ENCODE measurements at regions not wholly inside any gene's neighbourhood (a gene's known extent, or its start where the extent isn't known, plus 50 kb on each side); places are given as distances from the start of the nearest gene placed in this dataset.

DNA sequence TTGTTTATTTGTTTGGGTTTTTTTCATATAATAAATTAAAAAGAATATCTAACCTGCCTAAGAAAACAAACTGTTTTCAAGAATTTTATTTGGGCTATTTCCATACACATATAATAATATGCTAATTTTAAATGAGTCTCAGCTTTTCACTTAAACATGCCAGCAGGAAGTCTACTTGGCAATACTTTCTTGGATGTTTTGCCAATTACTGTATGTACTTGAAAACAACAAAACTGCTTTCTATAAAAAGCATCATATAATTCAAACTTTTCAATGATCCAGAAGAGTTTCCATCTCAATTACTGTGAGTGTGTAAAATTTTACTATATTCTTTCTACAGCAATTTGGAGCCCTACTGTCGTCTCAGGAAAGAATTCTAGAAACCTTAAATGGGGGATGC is 961.2 kb downstream of the PCDH17 start:
- Histone ChIP-seq H3K27me3 (ENCODE audit: insufficient read depth, insufficient read length) (no peaks in the 10 kb centered on the region), H3K4me3 (ENCODE audit: insufficient read length, low read depth) (no peak overlapping the region), H3K9ac (ENCODE audit: insufficient read length, low read depth) (no peak overlapping the region), H3K4me1 (ENCODE audit: insufficient read depth, insufficient read length) (no peaks in the 10 kb centered on the region), H3K36me3 (ENCODE audit: insufficient read depth, insufficient read length, low read length) (no peaks in the 10 kb centered on the region), H3K9me3 (ENCODE audit: insufficient read depth, low read length) (no peaks in the 10 kb centered on the region)
- TF ChIP-seq YY1 (IDR thresholded peaks at IDR 0.05; ENCODE audit: insufficient read depth, insufficient read length) (no peak), SUZ12 (IDR thresholded peaks at IDR 0.05; ENCODE audit: extremely low read depth, insufficient read depth, insufficient read length) (no peak), ZNF274 (IDR thresholded peaks at IDR 0.05; ENCODE audit: low read depth, low read length) (no peak)
- no peak for DNase-seq (ENCODE audit: low read depth, low spot score)

- Histone ChIP-seq H3K36me3 (ENCODE audit: insufficient read depth, insufficient read length, low read length) (no peaks in the 10 kb centered on the region), H3K9me3 (ENCODE audit: insufficient read depth, low read length) (no peaks in the 10 kb centered on the region)
- no peak for DNase-seq (ENCODE audit: low read depth, low spot score)
Observed at GRCh38 chr13:58594747-58595600, 963.4 kb downstream of the PCDH17 start.

DNA sequence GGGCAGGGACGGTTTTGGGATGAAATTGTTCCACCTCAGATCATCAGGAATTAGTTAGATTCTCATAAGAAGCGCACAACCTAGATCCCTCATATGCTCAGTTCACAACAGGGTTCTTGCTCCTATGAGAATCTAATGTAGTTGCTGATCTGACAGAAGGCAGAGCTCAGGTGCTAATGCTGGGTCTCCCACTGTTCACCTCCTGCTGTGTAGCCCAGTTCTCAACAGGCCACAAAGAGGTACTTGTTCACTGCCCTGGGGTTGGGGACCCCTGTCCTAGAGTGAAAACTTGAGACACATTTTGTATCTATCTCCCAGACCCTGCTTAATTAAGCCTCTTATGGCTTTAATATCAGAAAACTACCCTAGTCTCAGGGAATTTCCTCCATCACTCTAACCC is 966.0 kb downstream of the PCDH17 start:
- Histone ChIP-seq H3K27me3 (ENCODE audit: insufficient read depth, insufficient read length) (no peaks in the 10 kb centered on the region), H3K36me3 (ENCODE audit: insufficient read depth, insufficient read length, low read length) (no peaks in the 10 kb centered on the region), H3K9ac (ENCODE audit: insufficient read length, low read depth) (no peak overlapping the region)

More at GRCh38 chr13:58594747-58595600, 963.4 kb downstream of the PCDH17 start:
- TF ChIP-seq SUZ12 (IDR thresholded peaks at IDR 0.05; ENCODE audit: extremely low read depth, insufficient read depth, insufficient read length) (no peak), ZNF274 (IDR thresholded peaks at IDR 0.05; ENCODE audit: low read depth, low read length) (no peak), YY1 (IDR thresholded peaks at IDR 0.05; ENCODE audit: insufficient read depth, insufficient read length) (no peak)
- H3K4me3 ChIP-seq (ENCODE audit: insufficient read length, low read depth) = no peak overlapping the region
- H3K4me1 ChIP-seq (ENCODE audit: insufficient read depth, insufficient read length) = no peaks in the 10 kb centered on the region
- no peak overlapping the region for H3K9ac ChIP-seq (ENCODE audit: insufficient read length, low read depth)
- no peaks in the 10 kb centered on the region for H3K27me3 ChIP-seq (ENCODE audit: insufficient read depth, insufficient read length)

GRCh38 chr13:58598241-58598640 is 966.7 kb downstream of the PCDH17 start:
- Histone ChIP-seq H3K9ac (ENCODE audit: insufficient read length, low read depth) (no peak overlapping the region), H3K4me1 (ENCODE audit: insufficient read depth, insufficient read length) (no peaks in the 10 kb centered on the region), H3K4me3 (ENCODE audit: insufficient read length, low read depth) (no peak overlapping the region), H3K36me3 (ENCODE audit: insufficient read depth, insufficient read length, low read length) (no peaks in the 10 kb centered on the region), H3K9me3 (ENCODE audit: insufficient read depth, low read length) (no peaks in the 10 kb centered on the region), H3K27me3 (ENCODE audit: insufficient read depth, insufficient read length) (no peaks in the 10 kb centered on the region)
- TF ChIP-seq SUZ12 (IDR thresholded peaks at IDR 0.05; ENCODE audit: extremely low read depth, insufficient read depth, insufficient read length) (no peak), YY1 (IDR thresholded peaks at IDR 0.05; ENCODE audit: insufficient read depth, insufficient read length) (no peak), ZNF274 (IDR thresholded peaks at IDR 0.05; ENCODE audit: low read depth, low read length) (no peak)
- DNase-seq (ENCODE audit: low read depth, low spot score) = no peak

More for the DNA sequence above, 966.0 kb downstream of the PCDH17 start:
- TF ChIP-seq SUZ12 (IDR thresholded peaks at IDR 0.05; ENCODE audit: extremely low read depth, insufficient read depth, insufficient read length) (no peak), YY1 (IDR thresholded peaks at IDR 0.05; ENCODE audit: insufficient read depth, insufficient read length) (no peak), ZNF274 (IDR thresholded peaks at IDR 0.05; ENCODE audit: low read depth, low read length) (no peak)
- Histone ChIP-seq H3K4me1 (ENCODE audit: insufficient read depth, insufficient read length) (no peaks in the 10 kb centered on the region), H3K9me3 (ENCODE audit: insufficient read depth, low read length) (no peaks in the 10 kb centered on the region), H3K4me3 (ENCODE audit: insufficient read length, low read depth) (no peak overlapping the region)
- no peak for DNase-seq (ENCODE audit: low read depth, low spot score)

- DNase-seq (ENCODE audit: low read depth, low spot score) = no peak
- Histone ChIP-seq H3K4me3 (ENCODE audit: insufficient read length, low read depth) (no peak overlapping the region), H3K27me3 (ENCODE audit: insufficient read depth, insufficient read length) (no peaks in the 10 kb centered on the region), H3K4me1 (ENCODE audit: insufficient read depth, insufficient read length) (no peaks in the 10 kb centered on the region), H3K9ac (ENCODE audit: insufficient read length, low read depth) (no peak overlapping the region), H3K36me3 (ENCODE audit: insufficient read depth, insufficient read length, low read length) (no peaks in the 10 kb centered on the region), H3K9me3 (ENCODE audit: insufficient read depth, low read length) (no peaks in the 10 kb centered on the region)
- TF ChIP-seq ZNF274 (IDR thresholded peaks at IDR 0.05; ENCODE audit: low read depth, low read length) (no peak), SUZ12 (IDR thresholded peaks at IDR 0.05; ENCODE audit: extremely low read depth, insufficient read depth, insufficient read length) (no peak), YY1 (IDR thresholded peaks at IDR 0.05; ENCODE audit: insufficient read depth, insufficient read length) (no peak)
Observed at GRCh38 chr13:58611117-58611516, 979.6 kb downstream of the PCDH17 start.

GRCh38 chr13:58617880-58618665 is 986.5 kb downstream of the PCDH17 start:
- Histone ChIP-seq H3K9ac (ENCODE audit: insufficient read length, low read depth) (no peak overlapping the region), H3K9me3 (ENCODE audit: insufficient read depth, low read length) (no peaks in the 10 kb centered on the region), H3K27me3 (ENCODE audit: insufficient read depth, insufficient read length) (no peaks in the 10 kb centered on the region), H3K4me1 (ENCODE audit: insufficient read depth, insufficient read length) (no peaks in the 10 kb centered on the region), H3K4me3 (ENCODE audit: insufficient read length, low read depth) (no peak overlapping the region), H3K36me3 (ENCODE audit: insufficient read depth, insufficient read length, low read length) (no peaks in the 10 kb centered on the region)
- no peak for DNase-seq (ENCODE audit: low read depth, low spot score)
- TF ChIP-seq SUZ12 (IDR thresholded peaks at IDR 0.05; ENCODE audit: extremely low read depth, insufficient read depth, insufficient read length) = no peak
- TF ChIP-seq ZNF274 (IDR thresholded peaks at IDR 0.05; ENCODE audit: low read depth, low read length) = no peak
- TF ChIP-seq YY1 (IDR thresholded peaks at IDR 0.05; ENCODE audit: insufficient read depth, insufficient read length) = no peak

Measured in NT2/D1 (cell line).